ENCODE measurements at regions not wholly inside any gene's neighbourhood (a gene's known extent, or its start where the extent isn't known, plus 50 kb on each side); places are given as distances from the start of the nearest gene placed in this dataset.

DNA sequence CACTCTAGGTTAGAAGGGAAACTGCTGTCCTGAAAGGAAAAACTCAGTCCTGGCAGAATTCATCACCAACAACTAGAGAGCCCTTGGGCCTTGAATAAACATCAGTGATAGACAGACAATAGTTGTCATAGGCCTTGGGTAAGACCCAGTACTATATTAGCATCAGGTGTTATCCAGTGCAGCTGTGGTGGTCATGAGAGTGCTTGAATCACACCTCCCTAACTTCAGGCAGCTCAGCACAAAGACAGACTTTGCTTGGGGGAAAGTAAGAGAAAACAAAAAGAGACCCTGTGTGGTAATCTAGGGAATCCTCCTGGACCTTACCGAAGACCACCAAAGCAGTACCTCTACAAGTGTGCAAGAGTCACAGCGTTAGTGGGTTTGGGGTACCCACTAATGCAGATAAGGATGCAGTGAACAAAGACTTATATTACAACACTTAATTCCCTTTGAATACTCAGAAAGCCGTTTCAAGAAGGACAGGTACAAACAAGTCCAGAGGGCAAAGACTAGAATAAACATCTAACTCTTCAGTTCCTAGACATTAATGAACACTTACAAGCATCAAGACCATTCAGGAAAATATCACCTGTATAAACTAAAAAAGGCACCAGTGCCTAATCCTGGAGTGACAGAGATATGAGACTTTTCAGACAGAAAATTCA lies 332.3 kb upstream of the EPHA3 start:
- Histone ChIP-seq H3K27ac (ENCODE audit: low read length) (no peak overlapping the region), H3K36me3 (ENCODE audit: control insufficient read depth in 2 of 2, insufficient read depth in 2 of 2, low read length in 2 of 2) (no peaks in the 10 kb centered on the region), H3K4me1 (ENCODE audit: control insufficient read depth, insufficient read depth, low read length) (no peaks in the 10 kb centered on the region), H3K9me3 (ENCODE audit: control insufficient read depth in 2 of 2, low read length in 2 of 2) (no peaks in the 10 kb centered on the region), H3K9ac (ENCODE audit: low read length in 2 of 2) (no peak overlapping the region), H3K4me3 (ENCODE audit: low read length in 2 of 2) (no peak overlapping the region), H3K27me3 (ENCODE audit: control insufficient read depth in 1 of 2, insufficient read depth in 2 of 2, low read length in 2 of 2) (no peaks in the 10 kb centered on the region)

GRCh38 chr3:88779482-88779881 lies 327.9 kb upstream of the EPHA3 start:
- Histone ChIP-seq H3K4me3 (ENCODE audit: low read length in 2 of 2) (no peak overlapping the region), H3K27me3 (ENCODE audit: control insufficient read depth in 1 of 2, insufficient read depth in 2 of 2, low read length in 2 of 2) (no peaks in the 10 kb centered on the region), H3K9me3 (ENCODE audit: control insufficient read depth in 2 of 2, low read length in 2 of 2) (peaks cover 0 to 3% of the 10 kb centered on the region in 2 donors), H3K36me3 (ENCODE audit: control insufficient read depth in 2 of 2, insufficient read depth in 2 of 2, low read length in 2 of 2) (no peaks in the 10 kb centered on the region), H3K4me1 (ENCODE audit: control insufficient read depth, insufficient read depth, low read length) (no peaks in the 10 kb centered on the region), H3K27ac (ENCODE audit: low read length) (no peak overlapping the region), H3K9ac (ENCODE audit: low read length in 2 of 2) (no peak overlapping the region)

GRCh38 chr3:88784925-88785324 lies 322.5 kb upstream of the EPHA3 start:
- Histone ChIP-seq H3K4me3 (ENCODE audit: low read length in 2 of 2) (no peak overlapping the region), H3K9me3 (ENCODE audit: control insufficient read depth in 2 of 2, low read length in 2 of 2) (peaks cover 0 to 3% of the 10 kb centered on the region in 2 donors), H3K36me3 (ENCODE audit: control insufficient read depth in 2 of 2, insufficient read depth in 2 of 2, low read length in 2 of 2) (no peaks in the 10 kb centered on the region), H3K27me3 (ENCODE audit: control insufficient read depth in 1 of 2, insufficient read depth in 2 of 2, low read length in 2 of 2) (no peaks in the 10 kb centered on the region), H3K9ac (ENCODE audit: low read length in 2 of 2) (no peak overlapping the region), H3K4me1 (ENCODE audit: control insufficient read depth, insufficient read depth, low read length) (no peaks in the 10 kb centered on the region), H3K27ac (ENCODE audit: low read length) (no peak overlapping the region)

- H3K4me1 ChIP-seq (ENCODE audit: control insufficient read depth, insufficient read depth, low read length) = no peaks in the 10 kb centered on the region
- no peaks in the 10 kb centered on the region for H3K27me3 ChIP-seq (ENCODE audit: control insufficient read depth in 1 of 2, insufficient read depth in 2 of 2, low read length in 2 of 2)
- H3K4me3 ChIP-seq (ENCODE audit: low read length in 2 of 2) = no peak overlapping the region
- peaks cover 0 to 3% of the 10 kb centered on the region in 2 donors for H3K9me3 ChIP-seq (ENCODE audit: control insufficient read depth in 2 of 2, low read length in 2 of 2)
- no peak overlapping the region for H3K27ac ChIP-seq (ENCODE audit: low read length)
- no peaks in the 10 kb centered on the region for H3K36me3 ChIP-seq (ENCODE audit: control insufficient read depth in 2 of 2, insufficient read depth in 2 of 2, low read length in 2 of 2)
- H3K9ac ChIP-seq (ENCODE audit: low read length in 2 of 2) = no peak overlapping the region
Measured at GRCh38 chr3:88785841-88786240, 321.6 kb upstream of the EPHA3 start.

- Histone ChIP-seq H3K27ac (ENCODE audit: low read length) (no peak overlapping the region), H3K9ac (ENCODE audit: low read length in 2 of 2) (no peak overlapping the region), H3K4me3 (ENCODE audit: low read length in 2 of 2) (no peak overlapping the region), H3K4me1 (ENCODE audit: control insufficient read depth, insufficient read depth, low read length) (no peaks in the 10 kb centered on the region), H3K9me3 (ENCODE audit: control insufficient read depth in 2 of 2, low read length in 2 of 2) (peaks cover 0 to 11% of the 10 kb centered on the region in 2 donors), H3K27me3 (ENCODE audit: control insufficient read depth in 1 of 2, insufficient read depth in 2 of 2, low read length in 2 of 2) (no peaks in the 10 kb centered on the region), H3K36me3 (ENCODE audit: control insufficient read depth in 2 of 2, insufficient read depth in 2 of 2, low read length in 2 of 2) (no peaks in the 10 kb centered on the region)
Measured at GRCh38 chr3:88795503-88795902, 311.9 kb upstream of the EPHA3 start.

- no peaks in the 10 kb centered on the region for H3K9me3 ChIP-seq (ENCODE audit: control insufficient read depth in 2 of 2, low read length in 2 of 2)
- peaks cover 3% of the 10 kb centered on the region for H3K4me1 ChIP-seq (ENCODE audit: control insufficient read depth, insufficient read depth, low read length)
- no peak overlapping the region for H3K27ac ChIP-seq (ENCODE audit: low read length)
- H3K4me3 ChIP-seq (ENCODE audit: low read length in 2 of 2) = no peak overlapping the region
- H3K36me3 ChIP-seq (ENCODE audit: control insufficient read depth in 2 of 2, insufficient read depth in 2 of 2, low read length in 2 of 2) = no peaks in the 10 kb centered on the region
- no peak overlapping the region for H3K9ac ChIP-seq (ENCODE audit: low read length in 2 of 2)
- no peaks in the 10 kb centered on the region for H3K27me3 ChIP-seq (ENCODE audit: control insufficient read depth in 1 of 2, insufficient read depth in 2 of 2, low read length in 2 of 2)
Measured at GRCh38 chr3:88807491-88808105, 299.8 kb upstream of the EPHA3 start.

DNA sequence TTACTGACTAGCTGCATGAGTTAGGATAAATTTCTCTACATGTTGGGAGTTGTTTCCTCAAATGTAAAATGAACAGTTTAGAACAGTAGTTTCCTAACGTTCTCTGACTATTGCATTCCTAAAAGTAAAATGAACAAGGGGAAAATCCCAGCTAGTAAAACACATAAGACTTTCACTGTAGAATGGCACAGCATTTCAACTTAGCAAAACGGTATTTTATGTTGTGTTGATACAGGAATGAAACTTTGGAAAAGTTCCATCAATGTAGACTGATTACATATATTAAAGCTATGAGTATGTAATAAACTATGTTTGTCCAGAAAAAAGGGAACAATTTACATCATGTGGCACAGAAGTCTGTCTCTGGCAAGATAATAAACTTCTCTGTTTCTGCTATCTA lies 297.4 kb upstream of the EPHA3 start:
- Histone ChIP-seq H3K9ac (ENCODE audit: low read length in 2 of 2) (no peak overlapping the region), H3K27ac (ENCODE audit: low read length) (peak overlapping the region; percentile 20), H3K36me3 (ENCODE audit: control insufficient read depth in 2 of 2, insufficient read depth in 2 of 2, low read length in 2 of 2) (no peaks in the 10 kb centered on the region), H3K9me3 (ENCODE audit: control insufficient read depth in 2 of 2, low read length in 2 of 2) (no peaks in the 10 kb centered on the region), H3K4me3 (ENCODE audit: low read length in 2 of 2) (peak overlapping the region in 1 of 2 donors; percentile 16), H3K27me3 (ENCODE audit: control insufficient read depth in 1 of 2, insufficient read depth in 2 of 2, low read length in 2 of 2) (no peaks in the 10 kb centered on the region), H3K4me1 (ENCODE audit: control insufficient read depth, insufficient read depth, low read length) (peaks cover 3% of the 10 kb centered on the region)

DNA sequence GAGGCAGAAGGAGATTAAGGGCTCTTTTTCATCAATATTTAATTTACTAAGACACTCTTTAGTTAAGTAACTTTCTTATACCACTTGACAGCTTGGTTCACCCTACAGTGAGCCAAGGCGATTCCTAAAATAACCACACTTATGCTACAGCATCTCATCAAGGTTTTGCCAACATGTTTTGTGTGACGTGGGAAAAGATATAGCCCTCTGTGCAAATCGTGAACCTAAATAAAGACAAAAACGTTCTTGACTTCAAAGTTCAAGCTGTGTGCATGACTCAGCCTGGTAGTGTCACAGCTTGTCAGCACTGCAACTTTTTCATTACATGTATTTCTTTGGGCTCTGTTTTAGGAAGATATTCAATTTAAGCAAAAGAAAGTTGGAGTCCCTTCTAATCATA lies 297.0 kb upstream of the EPHA3 start:
- H3K9ac ChIP-seq (ENCODE audit: low read length in 2 of 2) = no peak overlapping the region

DNA sequence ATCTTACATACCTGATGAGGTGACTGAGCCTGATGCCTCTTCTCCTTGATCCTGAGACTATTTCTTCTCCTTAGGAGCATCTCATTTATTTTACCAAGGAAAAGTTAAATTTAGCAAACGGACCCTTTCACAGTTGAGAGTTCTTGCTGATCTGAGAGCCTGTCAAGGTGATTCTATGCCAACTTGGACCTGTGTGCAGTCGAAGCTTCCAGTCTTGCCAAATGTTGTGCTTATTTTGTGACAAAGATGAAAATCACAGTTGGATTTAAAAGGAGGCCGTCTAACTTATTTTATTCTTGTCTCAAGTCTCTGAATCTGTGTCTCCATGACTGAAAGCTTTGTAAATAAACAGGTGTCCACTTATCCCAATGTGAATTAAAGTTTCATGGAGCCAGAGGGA lies 296.3 kb upstream of the EPHA3 start:
- peak overlapping the region in 1 of 2 donors; percentile 16 for H3K4me3 ChIP-seq (ENCODE audit: low read length in 2 of 2)
- no peaks in the 10 kb centered on the region for H3K36me3 ChIP-seq (ENCODE audit: control insufficient read depth in 2 of 2, insufficient read depth in 2 of 2, low read length in 2 of 2)
- H3K9ac ChIP-seq (ENCODE audit: low read length in 2 of 2) = no peak overlapping the region
- peak overlapping the region; percentile 20 for H3K27ac ChIP-seq (ENCODE audit: low read length)
- no peaks in the 10 kb centered on the region for H3K9me3 ChIP-seq (ENCODE audit: control insufficient read depth in 2 of 2, low read length in 2 of 2)
- H3K27me3 ChIP-seq (ENCODE audit: control insufficient read depth in 1 of 2, insufficient read depth in 2 of 2, low read length in 2 of 2) = no peaks in the 10 kb centered on the region
- H3K4me1 ChIP-seq (ENCODE audit: control insufficient read depth, insufficient read depth, low read length) = peaks cover 3% of the 10 kb centered on the region

More for the DNA sequence above, 297.0 kb upstream of the EPHA3 start:
- Histone ChIP-seq H3K36me3 (ENCODE audit: control insufficient read depth in 2 of 2, insufficient read depth in 2 of 2, low read length in 2 of 2) (no peaks in the 10 kb centered on the region), H3K4me3 (ENCODE audit: low read length in 2 of 2) (peak overlapping the region in 1 of 2 donors; percentile 16), H3K9me3 (ENCODE audit: control insufficient read depth in 2 of 2, low read length in 2 of 2) (no peaks in the 10 kb centered on the region), H3K27me3 (ENCODE audit: control insufficient read depth in 1 of 2, insufficient read depth in 2 of 2, low read length in 2 of 2) (no peaks in the 10 kb centered on the region), H3K4me1 (ENCODE audit: control insufficient read depth, insufficient read depth, low read length) (peaks cover 3% of the 10 kb centered on the region), H3K27ac (ENCODE audit: low read length) (peak overlapping the region; percentile 20)

- H3K9me3 ChIP-seq (ENCODE audit: control insufficient read depth in 2 of 2, low read length in 2 of 2) = no peaks in the 10 kb centered on the region
- H3K27ac ChIP-seq (ENCODE audit: low read length) = no peak overlapping the region
- peaks cover 3% of the 10 kb centered on the region for H3K4me1 ChIP-seq (ENCODE audit: control insufficient read depth, insufficient read depth, low read length)
- H3K4me3 ChIP-seq (ENCODE audit: low read length in 2 of 2) = no peak overlapping the region
- H3K9ac ChIP-seq (ENCODE audit: low read length in 2 of 2) = no peak overlapping the region
- no peaks in the 10 kb centered on the region for H3K27me3 ChIP-seq (ENCODE audit: control insufficient read depth in 1 of 2, insufficient read depth in 2 of 2, low read length in 2 of 2)
- no peaks in the 10 kb centered on the region for H3K36me3 ChIP-seq (ENCODE audit: control insufficient read depth in 2 of 2, insufficient read depth in 2 of 2, low read length in 2 of 2)
Measured at GRCh38 chr3:88812576-88812975, 294.8 kb upstream of the EPHA3 start.

DNA sequence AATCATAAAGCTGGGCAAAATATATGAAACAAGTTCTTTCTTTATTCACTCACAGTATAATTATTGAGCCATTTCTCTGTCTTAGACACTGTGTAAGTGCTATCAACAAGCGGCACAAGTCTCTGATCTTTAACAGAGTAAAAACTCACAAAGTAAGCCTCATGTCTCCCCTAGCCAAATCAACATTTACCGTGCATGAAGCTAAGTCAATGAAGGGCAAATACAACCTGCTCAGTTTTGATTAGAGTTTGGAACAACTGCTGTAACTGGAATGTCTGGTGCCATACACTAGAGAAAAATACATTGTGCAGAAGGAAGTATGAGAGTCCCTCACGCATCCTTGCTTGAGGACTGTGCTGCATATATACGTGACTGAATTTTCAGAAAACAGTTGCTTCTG lies 291.0 kb upstream of the EPHA3 start:
- H3K4me3 ChIP-seq (ENCODE audit: low read length in 2 of 2) = no peak overlapping the region
- H3K4me1 ChIP-seq (ENCODE audit: control insufficient read depth, insufficient read depth, low read length) = no peaks in the 10 kb centered on the region
- H3K36me3 ChIP-seq (ENCODE audit: control insufficient read depth in 2 of 2, insufficient read depth in 2 of 2, low read length in 2 of 2) = no peaks in the 10 kb centered on the region

More for the DNA sequence above, 291.0 kb upstream of the EPHA3 start:
- Histone ChIP-seq H3K9me3 (ENCODE audit: control insufficient read depth in 2 of 2, low read length in 2 of 2) (no peaks in the 10 kb centered on the region), H3K27me3 (ENCODE audit: control insufficient read depth in 1 of 2, insufficient read depth in 2 of 2, low read length in 2 of 2) (no peaks in the 10 kb centered on the region), H3K27ac (ENCODE audit: low read length) (no peak overlapping the region), H3K9ac (ENCODE audit: low read length in 2 of 2) (no peak overlapping the region)
